Upper lobe of right lung (tissue), 1 donor: ENCODE measurements at regions not wholly inside any gene's neighbourhood (a gene's known extent, or its start where the extent isn't known, plus 50 kb on each side); places are given as distances from the start of the nearest gene placed in this dataset.
A peak's percentile ranks its signal among the peaks of the same experiment; 100 is the strongest.

ENCODE experiments used
- ATAC-seq: fragments of 200-7000 bp; cut with Tn5 transposase; one replicate; pipeline ENCODE4 v1.9.1; 2020; ENCODE audit warnings: mild to moderate bottlenecking, moderate library complexity
- DNase-seq: peaks from one replicate; pipeline ENCODE4 v3.0.0-alpha.2; 2020
- H3K27ac ChIP-seq: fragments of 200-600 bp; one replicate; pipeline ENCODE4 v1.8.0; 2022
- H3K27me3 ChIP-seq: fragments of 200-600 bp; one replicate; pipeline ENCODE4 v1.8.0; 2022; ENCODE audit warnings: mild to moderate bottlenecking
- H3K36me3 ChIP-seq: fragments of 200-600 bp; one replicate; pipeline ENCODE4 v1.8.0; 2022
- H3K4me1 ChIP-seq: fragments of 200-600 bp; one replicate; pipeline ENCODE4 v1.8.0; 2022
- H3K4me3 ChIP-seq: fragments of 200-600 bp; one replicate; pipeline ENCODE4 v1.8.0; 2022; ENCODE audit warnings: mild to moderate bottlenecking
- H3K9me3 ChIP-seq: fragments of 200-600 bp; one replicate; pipeline ENCODE4 v1.8.0; 2022
- CTCF ChIP-seq: fragments of 200-600 bp; IDR thresholded peaks from one replicate; pipeline ENCODE4 v1.8.0; 2022; ENCODE audit warnings: antibody characterized with exemption
- intact Hi-C: fragments of 100-400 bp; cut with DNase I; formaldehyde crosslinking; loops from one replicate; pipeline ENCODE4 v1.11.0; 2022
- donor health status: DM: no; HTN: yes; CAD: no; lungs with severe emphysema.

DNA sequence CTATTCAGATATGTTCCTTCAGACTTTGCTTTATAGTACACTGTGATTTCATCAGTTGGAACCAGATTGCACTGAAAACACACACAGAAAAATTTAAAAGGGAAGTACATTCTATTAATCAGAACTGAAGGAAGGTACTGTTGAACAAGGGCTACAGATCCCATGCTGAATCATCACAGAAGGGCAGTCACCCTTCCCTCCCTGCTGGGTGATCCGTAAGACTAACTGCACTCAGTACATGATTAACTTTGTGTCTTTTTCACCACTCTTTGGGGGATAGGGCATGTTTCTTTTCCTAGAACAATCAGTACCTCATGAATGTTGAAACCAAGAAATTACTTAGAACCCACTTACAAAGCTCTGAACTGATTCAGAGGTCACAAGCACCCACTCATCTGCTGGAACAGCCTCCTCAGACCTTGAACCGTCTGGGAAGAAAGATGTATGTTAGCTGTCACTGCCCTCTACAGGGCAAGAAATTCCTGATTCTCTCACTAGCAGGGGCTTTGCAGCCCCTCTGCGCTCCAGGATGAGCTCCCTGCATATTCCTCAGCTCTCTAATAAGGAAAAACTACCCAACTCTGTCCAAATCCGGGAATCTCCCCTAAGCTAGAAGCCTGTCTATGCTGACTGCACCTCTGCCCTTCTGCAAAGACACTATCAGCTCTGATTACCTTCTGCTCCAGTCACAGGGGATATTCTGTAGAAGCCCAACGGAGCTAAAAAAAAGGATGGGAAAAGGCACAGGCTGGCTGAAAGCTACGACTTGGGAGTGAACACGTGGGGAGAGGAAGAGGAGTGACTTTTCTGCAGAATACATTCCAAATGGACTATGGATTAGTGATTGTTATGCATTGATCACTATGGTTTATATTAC is 51.0 kb downstream of the IARS1 start:
- H3K36me3 ChIP-seq, result peaks cover 100% of the 10 kb centered on the region
- TF ChIP-seq CTCF, result peak; percentile 17

GRCh38 chr9:92236915-92237314 is 56.6 kb downstream of the IARS1 start:
- Histone ChIP-seq H3K9me3 (no peaks in the 10 kb centered on the region), H3K27ac (no peak overlapping the region), H3K4me1 (no peaks in the 10 kb centered on the region), H3K36me3 (peaks cover 73% of the 10 kb centered on the region), H3K27me3 (no peaks in the 10 kb centered on the region), H3K4me3 (no peak overlapping the region)
- no peak for TF ChIP-seq CTCF
- intact Hi-C loops, result no loop called here
- ATAC-seq (no peak), DNase-seq (no peak)

More for the DNA sequence above, 51.0 kb downstream of the IARS1 start:
- Histone ChIP-seq H3K4me1 (no peaks in the 10 kb centered on the region), H3K4me3 (no peak overlapping the region), H3K27ac (no peak overlapping the region), H3K9me3 (no peaks in the 10 kb centered on the region), H3K27me3 (no peaks in the 10 kb centered on the region)
- intact Hi-C loops, result no loop called here
- DNase-seq, result no peak
- ATAC-seq, result peak; percentile 82

- H3K27ac ChIP-seq, result no peak overlapping the region
- H3K4me3 ChIP-seq, result no peak overlapping the region
- intact Hi-C loops, result no loop called here
- no peaks in the 10 kb centered on the region for H3K9me3 ChIP-seq
- DNase-seq (no peak), ATAC-seq (no peak)
- TF ChIP-seq CTCF, result no peak
- peaks cover 73% of the 10 kb centered on the region for H3K36me3 ChIP-seq
- H3K4me1 ChIP-seq, result no peaks in the 10 kb centered on the region
- no peaks in the 10 kb centered on the region for H3K27me3 ChIP-seq
Measured at GRCh38 chr9:92236465-92236864, 57.0 kb downstream of the IARS1 start.

GRCh38 chr9:92234514-92234913 is 59.0 kb downstream of the IARS1 start:
- intact Hi-C loops, result no loop called here
- ATAC-seq, result no peak
- peaks cover 54% of the 10 kb centered on the region for H3K36me3 ChIP-seq

GRCh38 chr9:92232190-92232589 is 61.3 kb downstream of the IARS1 start:
- intact Hi-C loops, result no loop called here
- no peaks in the 10 kb centered on the region for H3K27me3 ChIP-seq
- DNase-seq (no peak), ATAC-seq (no peak)
- no peaks in the 10 kb centered on the region for H3K9me3 ChIP-seq
- no peak for TF ChIP-seq CTCF
- H3K36me3 ChIP-seq, result peaks cover 42% of the 10 kb centered on the region
- no peak overlapping the region for H3K4me3 ChIP-seq
- no peaks in the 10 kb centered on the region for H3K4me1 ChIP-seq
- no peak overlapping the region for H3K27ac ChIP-seq

More at GRCh38 chr9:92234514-92234913, 59.0 kb downstream of the IARS1 start:
- no peak for DNase-seq
- H3K9me3 ChIP-seq, result no peaks in the 10 kb centered on the region
- H3K4me3 ChIP-seq, result no peak overlapping the region
- no peak overlapping the region for H3K27ac ChIP-seq
- no peaks in the 10 kb centered on the region for H3K4me1 ChIP-seq
- no peak for TF ChIP-seq CTCF
- no peaks in the 10 kb centered on the region for H3K27me3 ChIP-seq
